ENCODE measurements at regions not wholly inside any gene's neighbourhood (a gene's known extent, or its start where the extent isn't known, plus 50 kb on each side); places are given as distances from the start of the nearest gene placed in this dataset.

GRCh38 chr15:62854420-62855084 lies 188.0 kb upstream of the TPM1 start:
- no peaks in the 10 kb centered on the region for H3K36me3 ChIP-seq (replicated peaks; ENCODE audit: insufficient read depth, low read length)
- no peak overlapping the region for H3K4me3 ChIP-seq (ENCODE audit: low read length)
- peaks cover 5% of the 10 kb centered on the region; the same call in 1 of the 2 replicates for H3K4me1 ChIP-seq (ENCODE audit: low read length)
- H3K79me2 ChIP-seq (ENCODE audit: low read length) = no peaks in the 10 kb centered on the region
- H3K9me3 ChIP-seq (replicated peaks; ENCODE audit: insufficient read depth, low read length) = no peaks in the 10 kb centered on the region
- DNase-seq = no peak
- no peaks in the 10 kb centered on the region for H4K20me1 ChIP-seq (ENCODE audit: insufficient read depth, low read length)
- no peaks in the 10 kb centered on the region for H3K27me3 ChIP-seq (replicated peaks; ENCODE audit: insufficient read depth, low read length)
- TF ChIP-seq EZH2phosphoT487 (IDR thresholded peaks at IDR 0.05; ENCODE audit: low read length) (no peak), EZH2 (optimal IDR thresholded peaks at IDR 0.05; ENCODE audit: low read depth, low read length) (no peak), CTCF (IDR thresholded peaks at IDR 0.05; ENCODE audit: low read length) (no peak)
- H3K9ac ChIP-seq (ENCODE audit: low read length) = no peak overlapping the region
- no peaks in the 10 kb centered on the region for H3F3A ChIP-seq (ENCODE audit: insufficient read depth, low read length)
- H3K27ac ChIP-seq (ENCODE audit: low read length) = no peak overlapping the region
- no peak overlapping the region for H3K4me2 ChIP-seq (ENCODE audit: low read depth, low read length)
- no peak overlapping the region for H2AFZ ChIP-seq (ENCODE audit: low read length)
- no peaks in the 10 kb centered on the region for H3K9me2 ChIP-seq (replicated peaks; ENCODE audit: insufficient read depth, low read length)

- Histone ChIP-seq H3K9me3 (replicated peaks; ENCODE audit: insufficient read depth, low read length) (no peaks in the 10 kb centered on the region), H3K27ac (ENCODE audit: low read length) (no peak overlapping the region), H3K4me3 (ENCODE audit: low read length) (no peak overlapping the region), H3K36me3 (replicated peaks; ENCODE audit: insufficient read depth, low read length) (no peaks in the 10 kb centered on the region), H3K27me3 (replicated peaks; ENCODE audit: insufficient read depth, low read length) (no peaks in the 10 kb centered on the region), H3F3A (ENCODE audit: insufficient read depth, low read length) (no peaks in the 10 kb centered on the region), H3K9ac (ENCODE audit: low read length) (no peak overlapping the region), H3K4me1 (ENCODE audit: low read length) (peaks cover 5% of the 10 kb centered on the region; the same call in 1 of the 2 replicates), H3K4me2 (ENCODE audit: low read depth, low read length) (no peak overlapping the region), H3K79me2 (ENCODE audit: low read length) (no peaks in the 10 kb centered on the region), H2AFZ (ENCODE audit: low read length) (no peak overlapping the region), H4K20me1 (ENCODE audit: insufficient read depth, low read length) (no peaks in the 10 kb centered on the region), H3K9me2 (replicated peaks; ENCODE audit: insufficient read depth, low read length) (no peaks in the 10 kb centered on the region)
- no peak for DNase-seq
- no peak for TF ChIP-seq EZH2phosphoT487 (IDR thresholded peaks at IDR 0.05; ENCODE audit: low read length)
- TF ChIP-seq CTCF (IDR thresholded peaks at IDR 0.05; ENCODE audit: low read length) = no peak
- TF ChIP-seq EZH2 (optimal IDR thresholded peaks at IDR 0.05; ENCODE audit: low read depth, low read length) = no peak
These were observed 187.5 kb upstream of the TPM1 start for GRCh38 chr15:62855085-62855476.

GRCh38 chr15:62856466-62857246 lies 185.9 kb upstream of the TPM1 start:
- Histone ChIP-seq H4K20me1 (ENCODE audit: insufficient read depth, low read length) (no peaks in the 10 kb centered on the region), H3K36me3 (replicated peaks; ENCODE audit: insufficient read depth, low read length) (no peaks in the 10 kb centered on the region), H3K27me3 (replicated peaks; ENCODE audit: insufficient read depth, low read length) (no peaks in the 10 kb centered on the region), H2AFZ (ENCODE audit: low read length) (no peak overlapping the region), H3F3A (ENCODE audit: insufficient read depth, low read length) (no peaks in the 10 kb centered on the region), H3K9me3 (replicated peaks; ENCODE audit: insufficient read depth, low read length) (no peaks in the 10 kb centered on the region), H3K9me2 (replicated peaks; ENCODE audit: insufficient read depth, low read length) (no peaks in the 10 kb centered on the region), H3K4me1 (ENCODE audit: low read length) (peaks cover 5% of the 10 kb centered on the region; the same call in 1 of the 2 replicates), H3K4me2 (ENCODE audit: low read depth, low read length) (no peak overlapping the region), H3K27ac (ENCODE audit: low read length) (no peak overlapping the region), H3K9ac (ENCODE audit: low read length) (no peak overlapping the region), H3K79me2 (ENCODE audit: low read length) (no peaks in the 10 kb centered on the region), H3K4me3 (ENCODE audit: low read length) (no peak overlapping the region)
- no peak for DNase-seq
- TF ChIP-seq EZH2phosphoT487 (IDR thresholded peaks at IDR 0.05; ENCODE audit: low read length) = no peak
- TF ChIP-seq CTCF (IDR thresholded peaks at IDR 0.05; ENCODE audit: low read length) = no peak
- TF ChIP-seq EZH2 (optimal IDR thresholded peaks at IDR 0.05; ENCODE audit: low read depth, low read length) = no peak

All from MM.1S (cell line).